Activated CD4-positive, alpha-beta T cell treated with anti-CD3 and anti-CD28 coated beads, Interleukin-2, amount 50 U/mL, for 48 hours (primary cell): ENCODE measurements at regions not wholly inside any gene's neighbourhood (a gene's known extent, or its start where the extent isn't known, plus 50 kb on each side); places are given as distances from the start of the nearest gene placed in this dataset.

Experiments
- DNase-seq, 2 experiments: peaks; one replicate each; pipeline ENCODE4 v3.0.0-alpha.2; 2020

GRCh38 chr2:147792966-147793617 is 51.7 kb upstream of the ACVR2A start:
- DNase-seq: no peak

- DNase-seq: no peak
These were observed 54.2 kb upstream of the ACVR2A start for GRCh38 chr2:147790580-147790979.

- DNase-seq: no peak
These were observed 55.1 kb upstream of the ACVR2A start for GRCh38 chr2:147789720-147790119.

- DNase-seq: no peak
These were observed 55.5 kb upstream of the ACVR2A start for GRCh38 chr2:147789287-147789686.

GRCh38 chr2:147782141-147782930 is 62.5 kb upstream of the ACVR2A start:
- no peak for DNase-seq

GRCh38 chr2:147779440-147779839 is 65.4 kb upstream of the ACVR2A start:
- DNase-seq: no peak

GRCh38 chr2:147777394-147777793 is 67.4 kb upstream of the ACVR2A start:
- no peak for DNase-seq

GRCh38 chr2:147774805-147775204 is 70.0 kb upstream of the ACVR2A start:
- DNase-seq: no peak

GRCh38 chr2:147773479-147773878 is 71.3 kb upstream of the ACVR2A start:
- no peak for DNase-seq

GRCh38 chr2:147772781-147773180 is 72.0 kb upstream of the ACVR2A start:
- no peak for DNase-seq

GRCh38 chr2:147763861-147764260 is 81.0 kb upstream of the ACVR2A start:
- no peak for DNase-seq

- no peak for DNase-seq
These were observed 83.8 kb upstream of the ACVR2A start for GRCh38 chr2:147760984-147761383.

- no peak for DNase-seq
These were observed 85.3 kb upstream of the ACVR2A start for GRCh38 chr2:147759536-147759935.

GRCh38 chr2:147758821-147759220 is 86.0 kb upstream of the ACVR2A start:
- no peak for DNase-seq

- DNase-seq: no peak
These were observed 88.8 kb upstream of the ACVR2A start for GRCh38 chr2:147756069-147756468.

- DNase-seq: no peak
These were observed 104.5 kb upstream of the ACVR2A start for GRCh38 chr2:147740211-147740927.

- no peak for DNase-seq
These were observed 105.3 kb upstream of the ACVR2A start for GRCh38 chr2:147739508-147739907.

- DNase-seq: no peak
These were observed 126.0 kb upstream of the ACVR2A start for GRCh38 chr2:147718831-147719230.

- DNase-seq: no peak
These were observed 127.9 kb upstream of the ACVR2A start for GRCh38 chr2:147716906-147717305.

GRCh38 chr2:147715807-147716206 is 129.0 kb upstream of the ACVR2A start:
- no peak for DNase-seq

GRCh38 chr2:147714582-147714981 is 130.2 kb upstream of the ACVR2A start:
- no peak for DNase-seq

GRCh38 chr2:147713349-147713748 is 131.5 kb upstream of the ACVR2A start:
- no peak for DNase-seq

GRCh38 chr2:147712051-147712450 is 132.8 kb upstream of the ACVR2A start:
- DNase-seq: no peak

- DNase-seq: no peak
These were observed 133.8 kb upstream of the ACVR2A start for GRCh38 chr2:147711031-147711430.
